ENCODE measurements at regions not wholly inside any gene's neighbourhood (a gene's known extent, or its start where the extent isn't known, plus 50 kb on each side); places are given as distances from the start of the nearest gene placed in this dataset.
"Not testable (repeated sequence)": the region's sequence is repeated elsewhere in the genome, so short reads cannot be mapped to it uniquely, and the experiment has no call there.

GRCh38 chr5:33068786-33069185, 357.7 kb downstream of the NPR3 start:
- no peak for DNase-seq (ENCODE audit: low read depth)

DNA sequence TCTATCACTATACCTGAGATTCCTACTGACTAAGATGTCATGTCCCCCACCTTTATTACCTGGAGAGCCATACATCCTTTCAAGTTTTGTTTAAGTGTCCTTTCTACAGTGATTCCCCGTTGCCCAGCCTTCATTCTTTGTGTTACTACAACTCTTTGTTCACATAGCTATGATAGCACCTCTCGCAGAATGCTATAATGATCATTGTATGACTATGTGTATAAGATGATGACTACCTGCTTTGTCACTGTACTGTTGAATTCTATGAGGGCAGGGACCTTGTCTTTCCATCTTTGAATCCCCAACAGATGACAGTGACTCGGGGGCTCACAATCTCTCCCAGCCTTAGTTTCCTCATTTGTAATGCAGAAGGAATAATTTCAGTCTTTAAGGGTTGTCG, 361.2 kb downstream of the NPR3 start:
- no peak for DNase-seq (ENCODE audit: low read depth)

GRCh38 chr5:33072726-33073125, 361.6 kb downstream of the NPR3 start:
- DNase-seq (ENCODE audit: low read depth), result no peak

GRCh38 chr5:33073881-33074327, 362.8 kb downstream of the NPR3 start:
- DNase-seq (ENCODE audit: low read depth), result no peak

DNA sequence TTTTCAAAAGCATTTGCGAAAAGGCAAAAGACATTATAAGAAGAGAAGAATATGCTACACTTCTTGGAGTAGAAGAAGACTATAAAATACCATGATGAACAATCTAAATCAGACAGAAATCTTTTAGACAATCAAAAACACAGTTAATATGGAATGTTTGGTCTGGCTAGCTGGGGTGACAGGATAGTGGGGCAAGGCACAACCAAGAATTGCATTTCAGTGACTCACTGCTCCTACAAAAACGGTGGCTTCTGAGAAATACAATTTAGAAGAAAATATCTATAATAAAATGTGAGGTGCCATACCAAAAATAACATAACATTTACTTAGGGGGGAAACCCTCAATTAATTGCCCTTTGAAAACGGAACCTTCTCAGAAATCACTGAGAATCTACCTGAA, 363.4 kb downstream of the NPR3 start:
- peak; percentile 64 for DNase-seq (ENCODE audit: low read depth)

DNA sequence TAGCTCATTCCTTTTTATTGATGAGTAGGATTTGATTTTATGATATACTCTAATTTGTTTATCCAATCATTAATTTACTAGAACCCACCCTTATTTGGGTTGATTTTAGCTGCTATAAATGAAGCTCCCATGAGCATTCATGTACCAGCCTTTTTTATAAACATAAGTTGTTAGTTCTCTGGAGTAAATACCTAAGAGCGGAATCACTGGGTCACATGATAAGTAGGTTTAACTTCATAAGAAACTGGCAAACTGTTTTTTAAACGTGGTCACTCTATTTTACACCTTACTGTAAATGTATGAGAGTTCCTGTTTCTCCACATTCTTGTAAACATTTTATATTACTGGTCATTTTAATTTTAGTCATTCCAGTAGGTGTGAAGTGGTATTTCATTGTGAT, 364.6 kb downstream of the NPR3 start:
- DNase-seq (ENCODE audit: low read depth), result no peak

GRCh38 chr5:33079548-33079947, 361.2 kb upstream of the TARS1 start:
- DNase-seq (ENCODE audit: low read depth), result no peak

GRCh38 chr5:33080287-33080686, 360.5 kb upstream of the TARS1 start:
- no peak for DNase-seq (ENCODE audit: low read depth)

DNA sequence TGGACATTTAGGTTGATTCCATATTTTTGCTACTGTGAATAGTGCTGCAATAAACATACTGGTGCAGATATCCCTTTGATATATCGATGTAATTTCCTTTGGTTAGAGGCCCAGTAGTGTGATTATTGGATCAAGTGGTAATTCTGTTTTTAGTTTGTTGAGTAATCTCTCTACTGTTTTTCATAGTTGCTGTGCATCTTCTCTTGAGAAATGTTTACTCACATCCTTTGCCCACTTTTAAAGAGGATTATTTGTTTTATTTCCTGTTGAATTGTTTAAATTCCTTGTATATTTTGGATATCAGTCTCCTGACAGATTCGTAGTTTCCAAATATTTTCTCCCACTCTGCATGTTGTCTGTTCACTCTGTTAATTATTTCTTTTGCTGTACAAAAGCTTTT, 352.6 kb upstream of the TARS1 start:
- DNase-seq (ENCODE audit: low read depth), result no peak

- DNase-seq (ENCODE audit: low read depth), result no peak
Measured at GRCh38 chr5:33091571-33092363, 349.0 kb upstream of the TARS1 start.

GRCh38 chr5:33092719-33093118, 348.0 kb upstream of the TARS1 start:
- DNase-seq (ENCODE audit: low read depth), result no peak

- no peak for DNase-seq (ENCODE audit: low read depth)
Measured at GRCh38 chr5:33102551-33102950, 338.2 kb upstream of the TARS1 start.

DNA sequence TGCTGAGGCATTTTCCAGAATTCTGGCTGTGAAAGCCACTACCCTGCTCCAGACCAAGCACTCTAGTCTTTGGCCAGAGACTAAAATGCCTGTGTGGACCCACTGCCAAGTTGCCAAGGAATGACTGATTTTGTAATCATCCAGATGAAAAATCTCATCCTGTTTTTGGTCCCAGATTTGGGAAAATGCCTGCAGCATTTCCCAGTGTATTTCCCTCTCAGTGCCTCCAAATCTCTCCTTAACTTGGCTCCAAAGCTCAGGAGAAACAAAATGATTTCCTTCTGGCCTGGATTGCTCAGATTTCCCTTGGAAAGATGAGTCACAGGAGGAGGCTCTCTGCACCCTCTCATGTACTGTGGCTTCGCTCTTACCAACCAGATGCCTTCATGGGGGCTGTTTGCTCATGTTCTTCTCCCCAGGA, 335.2 kb upstream of the TARS1 start:
- no peak for DNase-seq (ENCODE audit: low read depth)

GRCh38 chr5:33110496-33110895, 330.3 kb upstream of the TARS1 start:
- not testable (repeated sequence) for DNase-seq (ENCODE audit: low read depth)

GRCh38 chr5:33114361-33114760, 326.4 kb upstream of the TARS1 start:
- DNase-seq (ENCODE audit: low read depth), result no peak

GRCh38 chr5:33115467-33115866, 325.3 kb upstream of the TARS1 start:
- no peak for DNase-seq (ENCODE audit: low read depth)

- peak; percentile 52 for DNase-seq (ENCODE audit: low read depth)
Measured at GRCh38 chr5:33118761-33119415, 321.9 kb upstream of the TARS1 start.

GRCh38 chr5:33120671-33121070, 320.1 kb upstream of the TARS1 start:
- peak; percentile 93 for DNase-seq (ENCODE audit: low read depth)

DNA sequence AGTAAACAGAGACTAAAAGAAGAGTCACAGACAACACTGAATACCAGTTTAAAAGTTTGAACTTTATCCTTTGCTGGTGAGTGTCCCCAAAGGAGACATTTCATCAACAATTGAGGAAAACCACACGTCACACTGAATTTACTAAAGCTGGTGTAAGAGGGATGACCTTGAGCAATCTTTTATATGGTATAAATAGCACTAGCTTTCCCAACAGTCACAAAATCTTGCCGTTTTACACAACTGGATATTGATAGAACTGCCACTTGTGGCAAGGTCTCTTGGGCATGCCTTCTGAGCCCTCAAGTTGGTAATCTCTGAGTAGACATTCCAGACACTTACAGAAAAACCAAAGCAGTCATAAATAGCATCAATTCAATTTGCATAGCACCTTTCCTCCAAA, 311.5 kb upstream of the TARS1 start:
- DNase-seq (ENCODE audit: low read depth), result no peak

DNA sequence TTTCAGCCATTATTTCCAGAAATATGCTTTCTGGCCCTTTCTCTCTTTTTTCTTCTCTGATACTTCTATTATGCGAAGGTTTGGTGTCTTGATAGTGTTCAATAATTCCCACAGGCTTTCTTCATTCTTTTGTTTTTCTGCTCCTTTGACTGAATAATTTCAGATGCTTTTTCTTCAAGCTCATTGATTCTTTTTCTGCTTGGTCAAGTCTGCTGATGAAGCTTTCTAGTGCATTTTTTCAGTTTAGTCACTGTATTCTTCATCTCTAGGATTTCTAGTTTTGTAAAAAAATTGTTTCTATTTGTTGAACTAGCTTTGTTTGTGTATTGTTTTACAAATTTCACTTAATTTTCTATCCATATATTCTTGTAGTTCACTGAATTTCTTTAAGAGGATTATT, 304.0 kb upstream of the TARS1 start:
- DNase-seq (ENCODE audit: low read depth), result no peak

DNA sequence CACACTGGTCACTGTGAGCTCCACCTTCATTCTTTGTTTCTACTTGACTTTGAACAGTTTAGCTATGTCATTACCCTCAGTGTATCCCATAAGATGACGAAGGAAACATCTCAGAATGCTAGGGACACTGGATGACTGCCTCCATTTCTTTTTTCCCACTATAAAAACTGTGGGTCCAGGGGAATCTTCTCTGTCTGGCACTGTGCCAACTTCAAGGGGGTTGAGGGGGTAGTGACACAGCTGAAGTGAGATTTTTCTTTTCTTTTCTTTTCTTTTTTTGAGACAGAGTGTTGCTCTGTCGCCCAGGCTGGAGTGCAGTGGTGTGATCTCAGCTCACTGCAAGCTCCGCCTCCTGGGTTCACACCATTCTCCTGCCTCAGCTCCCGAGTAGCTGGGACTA, 302.6 kb upstream of the TARS1 start:
- DNase-seq (ENCODE audit: low read depth), result not testable (repeated sequence)

DNA sequence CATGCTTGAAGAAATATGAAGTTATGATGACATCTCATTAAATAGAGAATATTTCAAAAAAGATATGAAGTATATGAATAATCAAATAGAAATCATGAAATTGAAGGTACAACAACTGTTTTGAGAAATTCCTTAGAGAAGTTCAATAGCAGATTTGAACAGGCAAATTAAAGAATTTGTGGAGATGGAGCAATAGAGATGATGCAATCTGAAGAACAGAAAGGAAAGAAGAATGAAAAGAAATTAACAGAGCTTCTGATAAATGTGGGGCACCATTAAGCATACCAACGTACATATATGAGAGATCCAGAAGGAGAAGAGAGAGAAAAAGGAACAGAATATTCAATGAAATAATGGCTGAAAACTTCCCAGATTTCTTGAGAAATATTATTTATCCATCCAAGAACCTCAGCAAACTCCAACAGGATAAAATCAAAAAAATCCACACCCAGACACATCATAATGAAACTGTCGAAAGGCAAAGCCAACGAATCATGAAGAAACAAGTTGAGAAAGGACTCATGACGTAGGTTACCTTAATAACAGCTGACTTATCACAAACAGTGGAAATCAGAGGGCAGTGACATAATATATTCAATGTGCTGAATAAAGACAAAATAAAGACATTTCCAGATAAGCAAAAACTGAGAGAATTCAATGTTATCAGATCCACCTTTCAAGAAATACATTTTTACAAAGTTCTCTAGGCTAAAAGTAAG, 297.2 kb upstream of the TARS1 start:
- DNase-seq (ENCODE audit: low read depth), result no peak

GRCh38 chr5:33146881-33147280, 293.9 kb upstream of the TARS1 start:
- DNase-seq (ENCODE audit: low read depth), result no peak

Measured in HS-27A (cell line).